HG03139 (cell line): ENCODE measurements at regions not wholly inside any gene's neighbourhood (a gene's known extent, or its start where the extent isn't known, plus 50 kb on each side); places are given as distances from the start of the nearest gene placed in this dataset.

Experiments used
- ATAC-seq: cut with Tn5 transposase; IDR thresholded peaks from one replicate; pipeline ENCODE4 v1.9.1; 2021; ENCODE audit not compliant: unreplicated experiment

DNA sequence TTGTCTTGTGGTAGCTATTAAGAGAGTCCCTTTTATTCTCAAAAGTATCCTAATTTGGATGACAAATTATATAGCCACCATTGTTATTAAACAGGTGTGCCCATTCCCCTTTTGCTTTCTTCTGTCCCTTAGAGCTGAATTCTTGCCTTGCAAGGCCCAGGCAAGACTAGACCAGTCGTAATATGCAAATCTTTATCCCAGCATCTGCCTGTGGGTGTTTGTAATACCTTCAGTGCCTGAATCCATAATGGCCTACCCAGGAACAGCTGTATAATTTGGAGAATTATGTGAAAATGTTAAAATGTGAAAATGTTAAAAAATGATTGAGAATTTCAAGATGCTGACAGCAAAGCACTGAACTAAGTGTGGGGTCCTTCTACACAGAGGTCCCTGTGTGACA lies 403.0 kb upstream of the RBMS3 start:
- ATAC-seq = no peak

DNA sequence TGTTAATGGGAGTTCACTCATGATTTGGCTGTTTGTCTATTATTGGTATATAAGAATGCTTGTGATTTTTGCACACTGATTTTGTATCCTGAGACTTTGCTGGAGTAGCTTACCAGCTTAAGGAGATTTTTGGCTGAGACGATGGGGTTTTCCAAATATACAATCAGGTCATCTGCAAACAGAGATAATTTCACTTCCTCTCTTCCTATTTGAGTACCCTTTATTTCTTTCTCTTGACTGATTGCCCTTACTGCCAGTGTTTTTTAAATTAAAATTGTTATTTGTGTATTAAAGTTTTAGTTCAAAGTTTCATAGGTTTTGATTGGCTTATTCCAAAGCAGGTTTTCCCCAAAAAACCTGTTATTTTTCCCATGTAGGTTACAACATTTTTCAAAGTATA lies 390.5 kb upstream of the RBMS3 start:
- ATAC-seq = no peak

DNA sequence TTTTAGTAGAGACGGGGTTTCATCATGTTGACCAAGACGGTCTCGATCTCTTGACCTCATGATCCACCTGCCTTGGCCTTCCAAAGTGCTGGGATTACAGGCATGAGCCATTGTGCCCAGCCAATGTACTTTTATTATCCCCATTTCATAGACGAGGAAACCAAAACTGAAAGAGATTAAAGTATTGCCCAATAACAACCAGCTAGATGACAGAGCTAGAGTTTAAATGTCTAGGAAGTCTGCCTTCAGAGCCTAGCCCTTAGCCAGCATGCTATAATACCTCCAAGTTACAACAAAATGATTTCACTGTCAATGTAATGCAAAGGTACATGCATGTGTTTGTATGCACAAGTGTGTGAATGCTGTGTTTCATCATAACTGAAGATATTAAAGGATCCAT lies 389.4 kb upstream of the RBMS3 start:
- no peak for ATAC-seq

DNA sequence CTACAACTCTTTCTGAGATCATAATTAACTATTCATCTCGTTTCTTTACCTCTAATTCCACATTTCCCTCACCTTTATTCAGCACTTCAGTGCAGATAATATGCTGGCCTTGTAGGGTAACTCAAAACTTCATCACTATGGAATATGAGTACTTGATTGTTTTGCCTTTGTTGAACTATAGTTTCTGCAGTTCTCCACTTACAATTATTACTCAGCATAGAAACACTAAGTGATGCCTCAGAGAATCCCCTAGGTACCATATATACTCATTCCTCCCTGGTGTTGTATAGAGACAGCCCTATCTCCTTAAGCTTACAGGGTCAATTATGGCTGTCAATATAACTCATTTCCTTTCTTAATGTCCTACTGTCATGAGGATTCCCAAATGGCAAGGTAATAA lies 380.6 kb upstream of the RBMS3 start:
- no peak for ATAC-seq

DNA sequence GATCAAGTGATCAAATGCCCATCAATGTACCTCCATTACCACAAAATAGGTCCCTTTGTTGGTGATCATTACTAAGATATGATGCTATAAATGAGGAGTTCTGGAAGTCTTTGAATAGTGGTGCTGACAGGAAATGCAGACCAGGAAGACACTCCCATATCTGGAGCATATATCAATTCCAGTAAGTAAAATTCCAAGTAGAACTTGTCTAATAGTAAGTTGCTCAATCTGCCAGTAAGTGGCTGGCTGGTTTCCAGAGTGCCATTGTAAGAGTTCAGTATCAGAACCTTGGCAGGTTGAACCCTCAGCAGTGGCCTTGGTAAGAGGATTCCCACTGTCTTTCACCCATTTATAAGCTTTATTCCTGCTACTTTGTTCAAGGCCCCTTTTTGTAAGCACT lies 379.9 kb upstream of the RBMS3 start:
- no peak for ATAC-seq

DNA sequence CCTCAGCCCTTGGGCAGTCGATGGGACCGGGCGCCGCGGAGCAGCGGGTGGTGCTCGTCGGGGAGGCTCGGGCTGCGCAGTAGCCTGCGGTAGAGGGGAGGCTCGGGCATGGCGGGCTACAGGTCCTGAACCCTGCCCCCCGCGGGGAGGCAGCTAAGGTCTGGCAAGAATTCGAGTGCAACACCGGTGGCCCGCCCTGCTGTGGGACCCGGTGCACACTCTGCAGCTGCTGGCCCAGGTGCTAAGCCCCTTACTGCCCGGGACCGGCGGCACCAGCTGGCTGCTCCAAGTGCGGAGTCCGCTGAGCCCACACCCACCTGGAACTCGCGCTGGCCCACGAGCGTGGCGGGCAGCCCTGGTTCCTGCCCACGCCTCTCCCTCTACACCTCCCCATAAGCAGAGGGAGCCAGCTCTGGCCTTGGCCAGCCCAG lies 377.7 kb upstream of the RBMS3 start:
- ATAC-seq = no peak

DNA sequence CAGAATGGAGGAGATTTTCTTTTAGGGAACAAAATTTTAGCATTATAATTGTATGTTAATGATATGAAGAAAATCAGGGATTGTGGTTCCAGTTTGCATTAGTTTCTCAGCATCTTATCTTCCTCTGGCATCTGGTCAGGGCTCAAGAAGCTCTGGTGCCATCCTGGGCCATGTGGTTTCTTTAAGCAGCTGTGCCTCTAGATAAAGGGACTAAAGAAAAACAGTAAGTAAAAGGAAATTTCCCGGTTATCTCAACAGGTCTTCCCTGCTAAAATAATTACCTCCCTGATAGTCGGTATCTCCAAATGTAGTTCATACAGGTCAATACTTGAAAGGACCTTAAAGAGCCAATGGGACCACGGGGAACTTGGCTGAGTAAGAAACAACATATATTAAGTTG lies 375.1 kb upstream of the RBMS3 start:
- ATAC-seq = no peak

DNA sequence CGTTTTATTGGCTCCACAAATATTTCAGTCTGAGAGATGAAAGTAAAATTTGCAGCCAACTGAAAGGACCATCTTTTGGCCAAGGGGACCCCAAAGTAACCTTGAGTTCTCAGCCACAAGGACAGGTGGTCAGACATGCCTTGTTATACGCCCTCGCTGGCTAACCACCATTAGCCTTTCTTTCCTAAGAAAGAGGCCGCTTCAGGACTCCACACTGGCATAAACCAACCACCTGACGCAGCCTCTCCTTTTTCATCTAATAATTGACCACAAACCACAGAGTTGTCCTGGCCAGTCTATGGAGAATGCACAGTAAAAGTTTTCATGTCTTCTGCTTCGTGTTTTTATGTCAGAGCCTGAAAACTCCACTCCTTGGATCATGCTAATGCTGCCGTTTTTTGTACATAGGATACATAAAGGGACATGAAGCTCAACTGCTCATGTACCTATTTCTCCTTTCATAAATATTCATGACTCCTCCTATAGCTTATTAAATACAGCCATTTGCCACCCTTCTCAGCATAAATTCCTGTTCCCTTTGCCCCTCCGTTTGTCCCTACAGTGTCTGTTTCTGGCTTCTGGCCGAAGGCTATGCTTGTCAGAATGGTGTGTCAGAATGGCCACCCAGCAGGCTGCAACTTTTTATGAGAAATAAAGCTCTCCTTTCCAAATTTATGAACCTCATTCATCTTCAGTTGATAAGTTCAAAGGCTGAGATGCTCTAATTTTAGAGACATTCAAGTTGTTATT lies 374.1 kb upstream of the RBMS3 start:
- no peak for ATAC-seq

DNA sequence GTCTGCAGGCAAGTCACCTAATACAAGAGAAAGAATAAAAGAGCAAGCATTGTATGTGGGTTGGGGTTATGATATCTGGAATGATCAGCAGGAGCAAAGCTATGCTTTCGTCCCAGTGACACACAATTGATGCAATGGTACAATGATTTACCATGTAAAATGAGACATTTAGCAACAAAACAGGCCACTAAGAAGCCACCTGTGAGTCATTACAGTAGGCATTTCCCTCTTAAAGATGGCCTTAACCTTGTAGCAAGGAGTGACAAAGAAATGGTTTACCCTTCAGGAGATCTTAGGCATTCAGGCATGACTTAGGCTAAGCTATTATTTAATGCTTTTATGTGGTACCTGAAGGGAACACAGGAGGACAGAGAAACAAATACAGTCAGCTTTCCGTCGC lies 373.3 kb upstream of the RBMS3 start:
- no peak for ATAC-seq

DNA sequence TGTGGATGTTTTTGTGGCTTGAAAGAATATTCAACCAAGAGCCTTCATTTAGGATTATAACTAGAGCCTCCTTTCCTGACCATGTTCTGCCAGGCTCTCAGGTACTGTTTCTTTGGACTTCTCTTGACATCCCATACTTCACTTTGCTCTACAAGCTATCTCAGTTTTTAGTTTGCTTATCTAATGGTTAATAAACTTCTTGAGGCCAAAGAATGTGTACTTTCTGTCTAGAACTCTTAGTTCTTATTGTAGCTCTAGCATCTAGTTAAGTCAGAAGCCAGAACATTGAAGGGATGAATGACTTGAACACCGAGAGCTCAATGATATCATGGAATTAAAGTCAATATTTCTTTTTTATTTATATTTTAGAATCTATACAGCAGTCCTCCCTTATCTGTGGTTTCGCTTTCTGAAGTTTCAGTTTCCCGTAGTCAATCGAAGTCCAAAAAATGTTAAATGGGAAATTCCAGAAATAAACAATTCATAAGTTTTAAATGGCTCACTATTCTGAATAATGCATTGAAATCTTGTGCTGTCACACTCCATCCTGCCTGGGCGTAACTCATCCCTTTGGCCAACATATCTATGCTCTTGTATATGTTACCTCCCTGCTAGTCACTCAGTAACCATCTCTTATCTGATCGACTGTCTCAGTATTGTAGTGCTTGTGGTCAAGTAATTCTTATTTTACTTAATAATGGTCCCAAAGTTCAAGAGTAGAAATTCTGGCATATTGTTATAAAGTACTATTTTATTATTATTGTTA lies 368.6 kb upstream of the RBMS3 start:
- no peak for ATAC-seq

DNA sequence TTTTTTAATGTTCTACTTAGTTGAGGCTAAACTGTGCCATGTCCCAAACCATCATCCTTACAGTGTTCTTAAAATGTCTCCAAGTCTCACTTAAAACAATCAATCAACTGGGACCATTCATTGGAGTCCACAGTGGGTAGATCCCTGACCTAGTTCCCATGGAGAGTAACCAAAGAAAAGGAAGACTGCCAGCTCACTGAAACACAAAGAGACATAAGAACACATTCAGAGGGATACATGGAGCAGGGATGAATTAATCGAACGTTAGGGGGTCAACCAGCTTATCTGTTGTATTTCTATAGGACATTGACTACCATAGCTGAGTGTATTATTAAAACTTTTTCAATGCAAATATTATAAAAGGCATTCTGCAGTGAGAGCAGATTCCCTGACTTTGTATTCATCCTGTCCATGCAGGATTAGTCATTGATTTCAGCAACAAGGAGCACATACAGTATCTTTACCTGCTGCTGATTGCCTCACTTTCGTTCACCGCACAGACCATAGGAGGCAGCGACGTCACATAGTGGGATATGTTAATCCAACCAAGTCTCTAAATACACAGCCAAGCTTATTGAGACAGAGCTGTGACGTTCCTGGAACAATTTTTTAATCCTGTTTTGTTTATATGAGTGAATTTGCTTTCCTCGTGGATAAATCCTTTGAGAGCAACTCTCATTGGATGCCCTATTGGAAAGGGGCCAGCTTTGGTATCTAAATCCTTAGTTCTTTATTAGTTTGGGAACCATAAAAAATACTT lies 364.9 kb upstream of the RBMS3 start:
- ATAC-seq = no peak

DNA sequence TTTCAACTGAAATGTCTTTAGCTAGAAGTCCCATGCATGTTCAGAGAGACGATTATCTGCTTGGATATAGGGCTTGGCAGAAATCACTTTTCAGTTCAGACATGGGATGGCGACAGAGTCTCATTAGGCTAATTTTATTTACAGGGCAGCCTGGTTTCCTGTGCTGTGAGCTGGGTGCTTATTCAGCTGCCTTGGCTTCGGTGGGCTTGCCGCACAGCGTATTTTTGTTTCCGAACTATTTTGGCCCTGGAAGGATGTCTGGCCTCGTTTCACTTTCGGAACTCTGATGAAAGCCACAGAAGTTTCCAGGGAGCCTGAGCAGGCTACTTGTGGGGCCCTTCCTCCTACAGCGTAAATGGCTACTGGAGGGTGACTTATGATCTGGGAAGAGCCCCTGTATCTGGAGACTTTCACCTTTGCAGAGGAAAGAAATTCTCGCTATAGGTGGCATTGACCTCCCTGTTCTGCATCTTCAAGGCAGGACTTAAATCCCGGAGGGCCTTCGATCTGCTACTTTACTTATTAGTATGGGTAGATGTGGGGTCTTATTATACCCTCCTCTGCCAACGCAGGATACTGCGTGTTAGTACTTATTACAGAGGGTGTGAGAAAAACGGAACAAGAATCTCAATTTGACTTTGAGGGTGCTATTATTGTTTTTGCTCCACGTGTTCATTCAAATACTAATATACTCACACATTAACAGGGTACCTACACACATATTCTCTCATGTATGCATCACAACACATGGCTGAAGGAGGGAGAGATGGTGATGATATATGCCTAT lies 364.0 kb upstream of the RBMS3 start:
- ATAC-seq = peak; percentile 92

DNA sequence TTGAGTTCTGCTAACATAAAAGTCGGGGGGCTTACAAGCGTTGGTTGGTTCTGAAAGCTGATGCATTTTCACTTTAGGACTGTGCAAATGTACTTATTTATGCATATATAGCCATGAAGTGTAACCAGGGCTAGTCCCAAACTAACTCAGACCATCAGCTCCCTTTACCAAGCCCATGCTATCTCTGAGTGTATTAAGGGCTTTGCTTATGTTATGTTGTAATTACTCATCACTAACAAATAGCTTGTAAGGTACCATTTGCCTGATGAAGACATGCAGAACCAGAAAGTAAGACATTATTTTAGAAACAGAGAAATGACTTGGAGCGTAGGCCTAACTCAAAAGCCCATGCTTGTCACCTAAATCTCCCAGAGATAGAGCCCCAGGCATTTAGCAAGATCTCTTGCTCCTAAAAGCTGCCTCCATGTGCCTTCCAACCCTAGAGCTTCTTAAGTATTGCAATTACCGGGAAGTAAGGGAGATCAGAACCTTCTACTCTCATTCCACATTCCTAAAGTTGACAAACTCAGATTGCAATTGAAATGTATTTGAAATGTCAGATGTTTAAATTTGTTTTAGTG lies 362.9 kb upstream of the RBMS3 start:
- no peak for ATAC-seq

DNA sequence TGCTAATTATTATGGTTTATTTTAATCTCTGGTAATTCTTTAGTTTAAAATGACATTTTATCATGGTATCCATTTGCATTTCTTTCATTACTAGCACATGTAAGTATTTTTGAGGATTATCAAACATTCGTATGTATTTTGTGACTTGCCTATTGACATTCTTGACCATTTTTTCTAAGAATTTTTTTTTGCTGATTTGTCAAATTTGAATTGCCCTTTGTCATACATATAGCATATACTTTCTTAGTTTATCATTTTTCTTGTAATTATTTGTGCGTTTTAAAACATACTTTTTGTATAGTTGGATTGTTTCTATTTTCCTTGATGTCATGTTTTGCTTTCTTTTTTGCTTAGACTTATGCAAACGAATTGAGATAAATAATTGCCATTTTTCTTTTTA lies 358.5 kb upstream of the RBMS3 start:
- no peak for ATAC-seq

DNA sequence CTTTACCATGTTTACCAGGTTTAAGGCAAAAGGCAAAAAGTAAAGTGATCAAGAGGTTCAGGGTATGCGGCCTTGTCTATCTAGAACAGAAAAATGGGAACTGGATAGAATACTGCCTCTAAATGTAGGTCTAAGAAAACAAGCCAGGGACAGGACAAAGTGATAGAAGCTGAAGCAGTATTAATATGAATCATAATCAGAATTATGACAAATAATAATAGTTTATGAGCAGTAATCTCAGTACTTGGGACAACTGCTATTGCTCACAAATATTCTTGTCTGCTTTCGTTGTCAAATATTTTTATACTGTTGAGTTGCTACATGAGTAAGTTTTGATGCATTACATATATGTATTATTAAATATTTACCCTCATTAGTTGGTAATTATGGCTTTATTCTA lies 356.9 kb upstream of the RBMS3 start:
- ATAC-seq = no peak

DNA sequence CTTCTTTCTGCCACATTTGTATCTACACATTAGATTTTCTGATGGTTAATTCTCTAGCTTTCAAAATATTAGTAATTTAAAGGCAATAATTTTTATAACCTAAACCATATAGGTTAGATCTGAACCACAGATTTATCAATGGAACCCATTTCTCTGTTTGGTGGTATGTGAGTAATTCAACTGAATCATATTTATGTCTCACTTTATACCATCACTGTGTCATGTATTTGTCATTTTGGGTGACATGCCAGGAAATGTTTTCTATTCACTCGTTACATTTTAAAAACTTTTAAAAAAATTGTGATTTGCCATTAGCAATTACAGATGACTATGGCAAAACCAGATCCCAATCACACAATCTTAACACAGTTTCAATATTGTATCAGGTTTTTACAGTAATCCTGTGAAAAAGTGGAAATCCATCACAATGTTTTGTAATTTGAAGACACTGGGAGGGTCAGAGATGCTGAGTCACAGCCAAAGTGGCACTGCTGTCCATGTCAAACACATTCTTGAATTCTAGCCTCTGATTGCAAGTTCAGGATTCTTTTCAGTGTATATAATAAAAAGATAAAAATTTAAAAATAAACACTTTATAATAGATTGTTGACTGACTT lies 356.0 kb upstream of the RBMS3 start:
- ATAC-seq = no peak

DNA sequence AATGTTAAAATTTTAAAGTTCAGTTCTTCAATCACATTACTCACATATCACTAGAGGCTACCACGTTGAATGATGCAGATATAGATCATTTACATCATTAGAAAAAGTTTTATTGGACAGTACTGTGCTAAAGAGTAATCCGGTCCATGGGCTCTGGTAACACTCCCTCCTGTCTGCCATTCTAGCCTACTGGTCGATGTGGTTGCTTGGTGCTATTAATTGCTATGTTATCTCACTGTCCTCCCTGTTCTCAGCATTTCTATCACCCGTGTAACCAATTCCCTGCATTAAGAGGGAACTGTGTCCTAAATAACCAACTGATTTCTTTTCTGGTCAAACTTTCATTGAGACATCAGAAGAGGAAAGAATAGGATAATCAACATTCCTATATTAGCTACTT lies 347.5 kb upstream of the RBMS3 start:
- ATAC-seq = no peak

DNA sequence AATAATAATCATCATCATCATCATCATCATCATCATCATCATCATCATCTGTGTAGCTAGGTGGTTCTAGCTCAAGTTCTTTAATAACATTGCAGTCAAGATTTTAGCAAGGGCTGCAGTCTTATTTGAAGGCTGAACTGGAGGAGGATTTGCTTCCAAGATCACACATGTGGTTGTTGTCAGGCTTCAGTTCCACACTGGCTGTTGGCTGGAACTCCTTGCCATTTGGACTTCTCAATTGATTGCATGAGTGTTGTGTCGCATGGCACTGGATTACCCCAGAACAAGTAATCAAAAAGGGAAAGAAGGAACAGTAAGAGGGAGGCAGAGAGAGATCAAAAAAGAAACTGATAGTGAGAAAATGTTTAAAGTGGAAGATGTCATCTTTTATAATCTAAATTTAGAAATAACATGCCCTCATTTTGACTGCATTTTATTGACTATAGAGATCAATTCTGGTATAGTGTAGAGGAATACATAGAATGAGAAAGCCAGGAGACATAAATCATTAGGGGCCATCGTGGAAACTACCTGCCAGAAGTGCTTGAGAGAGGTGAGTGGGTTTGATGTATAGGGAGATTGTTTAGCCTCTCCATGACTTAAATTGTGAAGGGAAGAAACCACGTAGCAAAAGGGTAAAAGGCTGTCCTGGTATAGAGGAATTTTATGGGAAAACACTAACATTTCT lies 346.6 kb upstream of the RBMS3 start:
- no peak for ATAC-seq

DNA sequence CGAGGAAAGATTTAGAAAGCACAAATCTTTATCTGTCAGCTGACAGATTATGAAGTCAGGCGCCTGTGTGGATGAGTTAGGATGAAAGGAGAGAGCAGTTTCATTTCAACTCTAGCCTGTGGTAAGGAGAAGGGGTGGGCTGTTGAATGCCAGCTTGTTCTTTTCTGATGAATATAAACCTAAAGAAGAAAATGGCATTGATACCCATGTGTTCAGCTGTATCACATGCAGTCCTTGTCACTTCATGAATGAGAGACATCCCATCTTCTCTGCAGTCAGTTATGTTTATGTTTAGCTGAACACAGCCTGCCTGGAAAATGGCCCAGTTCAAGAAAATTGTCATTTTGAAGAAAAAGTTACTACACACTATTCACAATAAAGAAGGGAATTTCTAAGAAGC lies 345.7 kb upstream of the RBMS3 start:
- ATAC-seq = no peak

DNA sequence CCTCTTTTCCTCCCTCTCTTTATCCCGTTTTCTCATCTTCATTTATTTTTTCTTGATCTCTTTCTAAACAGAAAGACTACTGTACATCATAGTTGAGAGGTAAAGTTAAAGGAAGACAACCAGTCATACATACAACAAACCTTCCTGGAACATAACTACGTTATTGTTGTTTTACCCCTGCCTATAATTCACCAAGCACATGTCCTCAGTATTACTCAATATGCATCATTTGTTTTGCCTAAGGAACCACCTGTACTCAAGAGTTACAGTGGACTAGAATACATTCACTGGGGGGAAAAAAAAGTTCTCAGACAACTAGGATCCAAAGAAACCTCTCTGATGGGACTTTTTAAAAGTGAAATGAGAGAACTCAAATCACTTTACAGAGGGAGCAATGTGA lies 344.7 kb upstream of the RBMS3 start:
- ATAC-seq = no peak
